Neural progenitor cell (in vitro differentiated cells): ENCODE measurements at regions not wholly inside any gene's neighbourhood (a gene's known extent, or its start where the extent isn't known, plus 50 kb on each side); places are given as distances from the start of the nearest gene placed in this dataset.

Experiments
- DNase-seq: peaks from one replicate; pipeline ENCODE4 v3.0.0-alpha.2; 2016; ENCODE audit warnings: low spot score
- H2AFZ ChIP-seq: fragments of 200-600 bp; sonication (generic); replicated peaks from 2 replicates; pipeline ENCODE4 v1.6.1; 2016; ENCODE audit warnings: antibody characterized with exemption
- H3F3A ChIP-seq: fragments of 200-600 bp; sonication (generic); 2 replicates; pipeline ENCODE4 v1.6.1; 2016; ENCODE audit warnings: antibody characterized with exemption, low read depth
- H3K27ac ChIP-seq: fragments of 200-600 bp; sonication (generic); 2 replicates; pipeline ENCODE4 v1.5.1; 2016; ENCODE audit warnings: mild to moderate bottlenecking
- H3K27me3 ChIP-seq: fragments of 200-600 bp; sonication (generic); 2 replicates; pipeline ENCODE4 v1.6.1; 2016; ENCODE audit warnings: mild to moderate bottlenecking, moderate library complexity
- H3K36me3 ChIP-seq: fragments of 200-600 bp; sonication (generic); 2 replicates; pipeline ENCODE4 v1.5.1; 2016
- H3K4me1 ChIP-seq: fragments of 200-600 bp; sonication (generic); 2 replicates; pipeline ENCODE4 v1.6.1; 2016; ENCODE audit warnings: mixed run types
- H3K4me2 ChIP-seq: fragments of 200-600 bp; sonication (generic); 2 replicates; pipeline ENCODE4 v1.6.1; 2016
- H3K4me3 ChIP-seq: fragments of 200-600 bp; sonication (generic); 2 replicates; pipeline ENCODE4 v1.5.1; 2016
- H3K79me2 ChIP-seq: fragments of 200-600 bp; sonication (generic); 2 replicates; pipeline ENCODE4 v1.6.1; 2016; ENCODE audit warnings: low read depth
- H3K9ac ChIP-seq: fragments of 200-600 bp; sonication (generic); 2 replicates; pipeline ENCODE4 v1.6.1; 2016
- H3K9me3 ChIP-seq: fragments of 200-600 bp; sonication (generic); 2 replicates; pipeline ENCODE4 v1.5.1; 2016; ENCODE audit warnings: low read depth
- H4K20me1 ChIP-seq: fragments of 200-600 bp; sonication (generic); 2 replicates; pipeline ENCODE4 v1.6.1; 2016; ENCODE audit warnings: low read depth
- H3K27ac Mint-ChIP-seq: 3 replicates; pipeline ENCODE4 v1.8.0; 2021; ENCODE audit warnings: mixed read lengths
- H3K27me3 Mint-ChIP-seq: 2 replicates; pipeline ENCODE4 v1.8.0; 2022; ENCODE audit warnings: low read depth, mild to moderate bottlenecking, inconsistent platforms, moderate library complexity, mixed read lengths; ENCODE audit not compliant: insufficient read depth
- H3K36me3 Mint-ChIP-seq: 3 replicates; pipeline ENCODE4 v1.8.0; 2021; ENCODE audit warnings: mixed read lengths
- H3K4me1 Mint-ChIP-seq: 3 replicates; pipeline ENCODE4 v1.8.0; 2021; ENCODE audit warnings: mixed read lengths
- H3K4me3 Mint-ChIP-seq: 3 replicates; pipeline ENCODE4 v1.8.0; 2021; ENCODE audit warnings: mild to moderate bottlenecking, moderate library complexity, mixed read lengths
- H3K9me3 Mint-ChIP-seq: 3 replicates; pipeline ENCODE4 v1.8.0; 2020; ENCODE audit warnings: mixed read lengths
- CTCF ChIP-seq: fragments of 200-600 bp; sonication (generic); IDR thresholded peaks from 2 replicates; pipeline ENCODE4 v1.5.1; 2017; ENCODE audit warnings: antibody characterized with exemption, mild to moderate bottlenecking
- EZH2 ChIP-seq: fragments of 200-600 bp; sonication (generic); IDR thresholded peaks from 2 replicates; pipeline ENCODE4 v1.6.1; 2017; ENCODE audit warnings: antibody characterized with exemption, mild to moderate bottlenecking, moderate library complexity
- EZH2phosphoT487 ChIP-seq: fragments of 200-600 bp; sonication (generic); IDR thresholded peaks from 2 replicates; pipeline ENCODE4 v1.6.1; 2017; ENCODE audit warnings: antibody characterized with exemption

- Mint-ChIP-seq H3K4me1 (no peaks in the 10 kb centered on the region), H3K9me3 (peaks cover under 1% of the 10 kb centered on the region), H3K27me3 (peaks cover 3% of the 10 kb centered on the region), H3K4me3 (no peak overlapping the region), H3K36me3 (no peaks in the 10 kb centered on the region), H3K27ac (no peak overlapping the region)
- H3K27ac ChIP-seq: no peak overlapping the region
- no peaks in the 10 kb centered on the region for H3K9me3 ChIP-seq
- no peaks in the 10 kb centered on the region for H3K79me2 ChIP-seq
- no peak overlapping the region for H3K9ac ChIP-seq
- no peaks in the 10 kb centered on the region for H3F3A ChIP-seq
- H3K4me3 ChIP-seq: no peak overlapping the region
- H3K4me1 ChIP-seq: peaks cover 14% of the 10 kb centered on the region
- no peaks in the 10 kb centered on the region for H4K20me1 ChIP-seq
- no peaks in the 10 kb centered on the region for H3K27me3 ChIP-seq
- no peaks in the 10 kb centered on the region for H3K36me3 ChIP-seq
- no peak for TF ChIP-seq EZH2phosphoT487
- TF ChIP-seq CTCF: no peak
- TF ChIP-seq EZH2: no peak
- H2AFZ ChIP-seq: no peak overlapping the region
- no peak overlapping the region for H3K4me2 ChIP-seq
- no peak for DNase-seq
These were observed 230.8 kb downstream of the ZNF608 start for GRCh38 chr5:124515497-124516245.

- no peak for DNase-seq
- H3K4me1 Mint-ChIP-seq: no peaks in the 10 kb centered on the region
- H3K27ac Mint-ChIP-seq: no peak overlapping the region
- no peaks in the 10 kb centered on the region for H3K36me3 Mint-ChIP-seq
- H3K9me3 Mint-ChIP-seq: no peaks in the 10 kb centered on the region
- Histone ChIP-seq H3K9ac (no peak overlapping the region), H3K9me3 (no peaks in the 10 kb centered on the region), H3K4me2 (no peak overlapping the region), H3K27ac (no peak overlapping the region), H3F3A (no peaks in the 10 kb centered on the region), H3K79me2 (no peaks in the 10 kb centered on the region), H3K27me3 (no peaks in the 10 kb centered on the region), H3K4me1 (peaks cover 14% of the 10 kb centered on the region), H4K20me1 (no peaks in the 10 kb centered on the region), H2AFZ (no peak overlapping the region), H3K36me3 (no peaks in the 10 kb centered on the region), H3K4me3 (no peak overlapping the region)
- no peak for TF ChIP-seq EZH2
- no peak for TF ChIP-seq CTCF
- TF ChIP-seq EZH2phosphoT487: no peak
- H3K27me3 Mint-ChIP-seq: no peaks in the 10 kb centered on the region
- no peak overlapping the region for H3K4me3 Mint-ChIP-seq
These were observed 231.5 kb downstream of the ZNF608 start for GRCh38 chr5:124514956-124515355.

- H3K9me3 ChIP-seq: no peaks in the 10 kb centered on the region
- Mint-ChIP-seq H3K9me3 (no peaks in the 10 kb centered on the region), H3K4me1 (no peaks in the 10 kb centered on the region), H3K27me3 (no peaks in the 10 kb centered on the region), H3K4me3 (no peak overlapping the region), H3K36me3 (no peaks in the 10 kb centered on the region), H3K27ac (no peak overlapping the region)
- TF ChIP-seq EZH2 (no peak), CTCF (no peak), EZH2phosphoT487 (no peak)
- H3K4me1 ChIP-seq: peaks cover 14% of the 10 kb centered on the region
- H2AFZ ChIP-seq: no peak overlapping the region
- no peak overlapping the region for H3K4me3 ChIP-seq
- no peak overlapping the region for H3K9ac ChIP-seq
- H3K27ac ChIP-seq: no peak overlapping the region
- H3K79me2 ChIP-seq: no peaks in the 10 kb centered on the region
- no peaks in the 10 kb centered on the region for H3F3A ChIP-seq
- no peaks in the 10 kb centered on the region for H3K27me3 ChIP-seq
- H3K4me2 ChIP-seq: no peak overlapping the region
- no peaks in the 10 kb centered on the region for H4K20me1 ChIP-seq
- DNase-seq: no peak
- no peaks in the 10 kb centered on the region for H3K36me3 ChIP-seq
These were observed 233.3 kb downstream of the ZNF608 start for GRCh38 chr5:124512952-124513632.
